Activated CD8-positive, alpha-beta T cell treated with anti-CD3 and anti-CD28 coated beads for 36 hours (primary cell): ENCODE measurements at regions not wholly inside any gene's neighbourhood (a gene's known extent, or its start where the extent isn't known, plus 50 kb on each side); places are given as distances from the start of the nearest gene placed in this dataset.

Source experiments
- ATAC-seq: fragments of 200-7000 bp; cut with Tn5 transposase; one replicate; pipeline ENCODE4 v1.10.0; 2021; ENCODE audit warnings: mild to moderate bottlenecking, moderate library complexity
- CTCF ChIA-PET: fragments of 350-600 bp; sonication (Branson Sonifier 250); formaldehyde crosslinking; loops from one replicate; lab custom pipeline; 2021; ENCODE audit warnings: antibody characterized with exemption; lab: Charles Lee
- POLR2A ChIA-PET: fragments of 350-600 bp; sonication (Branson Sonifier 250); formaldehyde crosslinking; loops from one replicate; lab custom pipeline; 2021; ENCODE audit warnings: antibody characterized with exemption; lab: Charles Lee
- DNase-seq: peaks from one replicate; pipeline ENCODE4 v3.0.0-alpha.2; 2020
- H3K27ac Mint-ChIP-seq: one replicate; pipeline ENCODE4 v1.8.0; 2021; ENCODE audit warnings: mild to moderate bottlenecking, mixed read lengths
- H3K27me3 Mint-ChIP-seq: one replicate; pipeline ENCODE4 v1.8.0; 2021; ENCODE audit warnings: mixed read lengths
- H3K36me3 Mint-ChIP-seq: one replicate; pipeline ENCODE4 v1.8.0; 2021; ENCODE audit warnings: low read depth, mixed read lengths
- H3K4me1 Mint-ChIP-seq: one replicate; pipeline ENCODE4 v1.8.0; 2021; ENCODE audit warnings: low read depth, mixed read lengths
- H3K4me3 Mint-ChIP-seq: one replicate; pipeline ENCODE4 v1.8.0; 2021; ENCODE audit warnings: mild to moderate bottlenecking, moderate library complexity, mixed read lengths
- H3K9me3 Mint-ChIP-seq: one replicate; pipeline ENCODE4 v1.8.0; 2021; ENCODE audit warnings: mixed read lengths
- intact Hi-C: fragments of 100-400 bp; cut with micrococcal nuclease; formaldehyde crosslinking; loops from one replicate; pipeline ENCODE4 v1.10.0; 2022
- TF ChIP-seq, protein P1 (sequence below): fragments of 200-600 bp; IDR thresholded peaks from one replicate; pipeline ENCODE4 v1.8.0; 2022; ENCODE audit warnings: antibody characterized with exemption, mild to moderate bottlenecking

DNA sequence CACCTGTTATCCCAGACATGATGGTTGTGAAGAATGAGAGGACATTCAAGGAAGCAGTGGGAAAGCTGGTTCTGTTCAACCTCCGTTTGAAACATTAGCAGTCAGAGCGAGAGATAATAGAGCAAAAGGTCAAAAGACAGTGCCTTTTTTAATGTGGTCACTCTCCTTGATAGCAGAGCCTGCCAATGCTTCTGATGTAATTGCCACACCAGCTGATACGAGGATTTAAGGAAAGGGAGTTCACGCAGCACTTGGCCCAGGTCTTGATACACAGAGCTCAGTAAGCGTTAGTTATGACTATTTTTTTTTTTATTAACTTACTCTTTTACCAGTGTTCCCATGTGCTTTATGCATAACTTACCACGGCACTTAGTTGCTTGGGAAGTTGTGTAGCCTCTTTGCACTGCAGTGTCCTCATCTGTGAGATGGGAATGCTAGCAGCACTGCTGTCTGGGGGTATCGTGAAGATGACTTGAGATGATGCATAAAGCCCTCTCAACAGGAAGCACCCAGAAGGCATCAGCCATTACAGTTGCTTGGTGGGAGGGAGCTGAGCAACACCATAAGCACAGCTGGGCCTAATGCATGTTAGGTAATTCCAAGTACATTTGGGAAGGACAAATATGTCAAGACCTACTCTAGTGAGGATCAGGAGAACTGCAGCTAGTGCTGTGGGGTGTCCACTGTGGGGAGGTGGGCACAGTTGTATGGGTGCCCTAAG lies 123.3 kb upstream of the RASGRP1 start:
- ChIA-PET CTCF (interaction anchor here (0.8 to 12.1 kb wide), 25 partner anchors 10 to 247 kb away, joined by 3 to 464 read pairs (median 44); partner anchors contain the start of genes FAM98B and RASGRP1), POLR2A (interaction anchor here (0.6 to 11.1 kb wide), 12 partner anchors 10 to 218 kb away, joined by 3 to 192 read pairs (median 6); partner anchors contain the start of gene RASGRP1)
- DNase-seq (peak; percentile 36), ATAC-seq (no peak)
- H3K4me3 Mint-ChIP-seq: no peak overlapping the region
- H3K36me3 Mint-ChIP-seq: no peaks in the 10 kb centered on the region
- H3K27ac Mint-ChIP-seq: peak overlapping the region; percentile 94
- intact Hi-C loops: loop anchor here (2.0 to 5.0 kb wide), 4 partner anchors 17 to 201 kb away; no protein-coding TSS in a partner anchor
- TF ChIP-seq, protein P1, sequence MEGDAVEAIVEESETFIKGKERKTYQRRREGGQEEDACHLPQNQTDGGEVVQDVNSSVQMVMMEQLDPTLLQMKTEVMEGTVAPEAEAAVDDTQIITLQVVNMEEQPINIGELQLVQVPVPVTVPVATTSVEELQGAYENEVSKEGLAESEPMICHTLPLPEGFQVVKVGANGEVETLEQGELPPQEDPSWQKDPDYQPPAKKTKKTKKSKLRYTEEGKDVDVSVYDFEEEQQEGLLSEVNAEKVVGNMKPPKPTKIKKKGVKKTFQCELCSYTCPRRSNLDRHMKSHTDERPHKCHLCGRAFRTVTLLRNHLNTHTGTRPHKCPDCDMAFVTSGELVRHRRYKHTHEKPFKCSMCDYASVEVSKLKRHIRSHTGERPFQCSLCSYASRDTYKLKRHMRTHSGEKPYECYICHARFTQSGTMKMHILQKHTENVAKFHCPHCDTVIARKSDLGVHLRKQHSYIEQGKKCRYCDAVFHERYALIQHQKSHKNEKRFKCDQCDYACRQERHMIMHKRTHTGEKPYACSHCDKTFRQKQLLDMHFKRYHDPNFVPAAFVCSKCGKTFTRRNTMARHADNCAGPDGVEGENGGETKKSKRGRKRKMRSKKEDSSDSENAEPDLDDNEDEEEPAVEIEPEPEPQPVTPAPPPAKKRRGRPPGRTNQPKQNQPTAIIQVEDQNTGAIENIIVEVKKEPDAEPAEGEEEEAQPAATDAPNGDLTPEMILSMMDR: no peak
- H3K27me3 Mint-ChIP-seq: no peaks in the 10 kb centered on the region
- H3K4me1 Mint-ChIP-seq: peaks cover 90% of the 10 kb centered on the region
- H3K9me3 Mint-ChIP-seq: no peaks in the 10 kb centered on the region

DNA sequence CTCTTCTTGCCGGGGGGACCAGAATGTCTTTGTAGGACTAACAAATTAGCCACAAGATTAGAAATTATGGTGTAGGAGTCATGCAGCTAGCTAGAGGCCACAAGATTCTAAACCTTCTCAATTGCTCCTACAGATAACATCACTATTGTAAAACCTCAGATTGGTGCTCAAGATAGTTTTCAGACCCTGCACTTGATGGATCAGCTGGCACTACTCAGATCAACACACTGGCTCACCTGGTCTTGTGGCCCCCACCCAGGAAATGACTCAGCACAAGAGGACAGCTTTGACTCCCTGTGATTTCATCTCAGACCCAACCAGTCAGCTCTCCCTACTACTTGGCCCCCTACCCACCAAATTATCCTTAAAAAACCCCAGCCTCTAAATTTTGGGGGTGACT lies 124.1 kb upstream of the RASGRP1 start:
- peak; percentile 89 for DNase-seq
- no peaks in the 10 kb centered on the region for H3K9me3 Mint-ChIP-seq
- TF ChIP-seq, protein P1: no peak
- ChIA-PET CTCF (interaction anchor here (0.8 to 12.1 kb wide), 25 partner anchors 10 to 247 kb away, joined by 3 to 464 read pairs (median 44); partner anchors contain the start of genes FAM98B and RASGRP1), POLR2A (interaction anchor here (0.7 to 11.1 kb wide), 16 partner anchors 9 to 234 kb away, joined by 3 to 192 read pairs (median 4); partner anchors contain the start of gene RASGRP1)
- intact Hi-C loops: loop anchor here (2.0 to 5.0 kb wide), 3 partner anchors 76 to 201 kb away; no protein-coding TSS in a partner anchor
- ATAC-seq: peak; percentile 57
- H3K4me1 Mint-ChIP-seq: peaks cover 82% of the 10 kb centered on the region
- no peaks in the 10 kb centered on the region for H3K27me3 Mint-ChIP-seq
- no peaks in the 10 kb centered on the region for H3K36me3 Mint-ChIP-seq
- H3K4me3 Mint-ChIP-seq: no peak overlapping the region
- H3K27ac Mint-ChIP-seq: peak overlapping the region; percentile 94

DNA sequence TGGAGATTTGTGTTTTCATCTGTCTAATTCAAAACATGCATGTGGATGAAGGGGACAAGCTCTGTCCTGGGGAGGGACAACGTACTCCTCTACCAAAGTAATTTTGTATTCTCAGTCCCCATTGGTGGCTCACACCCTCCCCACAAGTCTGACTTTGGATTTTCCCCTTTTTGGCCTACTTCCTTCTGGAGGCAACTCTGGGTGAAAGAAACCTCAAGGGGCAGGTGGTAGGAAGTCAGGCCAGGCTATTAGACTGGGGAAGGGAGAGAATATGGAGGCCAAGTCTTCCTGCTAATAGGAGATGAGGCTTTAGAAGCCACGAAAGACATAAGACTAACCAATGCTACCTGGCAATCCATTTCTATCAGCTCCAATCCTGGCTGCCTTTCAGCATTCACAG lies 124.9 kb upstream of the RASGRP1 start:
- ChIA-PET POLR2A (interaction anchor here (0.8 to 11.1 kb wide), 16 partner anchors 8 to 390 kb away, joined by 3 to 192 read pairs (median 5); partner anchors contain the start of genes FAM98B and RASGRP1), CTCF (interaction anchor here (0.8 to 12.1 kb wide), 35 partner anchors 9 to 437 kb away, joined by 3 to 464 read pairs (median 22); partner anchors contain the start of genes FAM98B, RASGRP1 and SPRED1)
- DNase-seq: no peak
- no peak overlapping the region for H3K4me3 Mint-ChIP-seq
- intact Hi-C loops: loop anchor here (2.0 to 5.0 kb wide), 3 partner anchors 77 to 202 kb away; no protein-coding TSS in a partner anchor
- no peak for ATAC-seq
- TF ChIP-seq, protein P1: no peak
- peaks cover 74% of the 10 kb centered on the region for H3K4me1 Mint-ChIP-seq
- H3K27ac Mint-ChIP-seq: peak overlapping the region; percentile 94
- H3K27me3 Mint-ChIP-seq: no peaks in the 10 kb centered on the region
- H3K36me3 Mint-ChIP-seq: no peaks in the 10 kb centered on the region
- no peaks in the 10 kb centered on the region for H3K9me3 Mint-ChIP-seq

DNA sequence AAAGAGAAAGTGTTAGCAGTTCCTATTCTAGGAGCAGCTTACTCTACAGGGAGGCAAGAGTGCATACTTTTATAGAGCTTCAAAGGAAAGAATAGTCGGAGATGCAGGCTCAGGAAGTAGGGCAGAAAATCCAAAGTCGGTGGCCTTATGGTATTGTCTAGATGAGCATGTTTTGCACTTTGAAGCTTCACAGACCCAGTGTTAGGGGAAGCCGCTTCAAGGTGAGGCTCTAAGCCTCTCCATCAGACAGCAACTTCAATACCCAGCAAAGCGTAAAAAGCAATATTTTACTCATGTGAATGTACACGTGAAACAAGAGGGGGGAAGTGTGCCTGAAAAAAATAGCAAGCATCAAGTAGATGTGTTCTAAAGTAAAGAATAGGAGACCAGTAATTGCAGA lies 125.6 kb upstream of the RASGRP1 start:
- H3K27me3 Mint-ChIP-seq: no peaks in the 10 kb centered on the region
- no peak overlapping the region for H3K4me3 Mint-ChIP-seq

More for the DNA sequence above, 125.6 kb upstream of the RASGRP1 start:
- TF ChIP-seq, protein P1: no peak
- H3K36me3 Mint-ChIP-seq: no peaks in the 10 kb centered on the region
- ATAC-seq: no peak
- no peaks in the 10 kb centered on the region for H3K9me3 Mint-ChIP-seq
- peak overlapping the region; percentile 94 for H3K27ac Mint-ChIP-seq
- ChIA-PET CTCF (interaction anchor here (0.6 to 12.1 kb wide), 53 partner anchors 8 to 437 kb away, joined by 3 to 464 read pairs (median 9); partner anchors contain the start of genes FAM98B, RASGRP1 and SPRED1), POLR2A (interaction anchor here (0.6 to 11.1 kb wide), 21 partner anchors 8 to 391 kb away, joined by 3 to 192 read pairs (median 4); partner anchors contain the start of genes FAM98B and RASGRP1)
- intact Hi-C loops: loop anchor here (2.0 kb wide), 1 partner anchor 249 kb away; no protein-coding TSS in a partner anchor
- DNase-seq: no peak
- peaks cover 71% of the 10 kb centered on the region for H3K4me1 Mint-ChIP-seq
